ENCODE measurements at regions not wholly inside any gene's neighbourhood (a gene's known extent, or its start where the extent isn't known, plus 50 kb on each side); places are given as distances from the start of the nearest gene placed in this dataset.
"Not testable (repeated sequence)": the region's sequence is repeated elsewhere in the genome, so short reads cannot be mapped to it uniquely, and the experiment has no call there.

GRCh38 chr16:9160551-9160911, 69.1 kb downstream of the HAPSTR1 start:
- Histone ChIP-seq H3K27ac (ENCODE audit: extremely low read depth, low read depth, low read length) (no peak overlapping the region), H3K9me3 (ENCODE audit: control insufficient read depth, insufficient read depth, low read depth, low read length) (no peaks in the 10 kb centered on the region), H3K4me1 (ENCODE audit: control insufficient read depth, insufficient read depth, low read length) (no peaks in the 10 kb centered on the region), H3K4me3 (ENCODE audit: low read depth, low read length) (no peak overlapping the region), H3K36me3 (ENCODE audit: control insufficient read depth in 2 of 2, insufficient read depth in 1 of 2, low read length in 2 of 2) (no peaks in the 10 kb centered on the region)
- ChIA-PET POLR2A (no interaction called here), CTCF (interaction anchor here (0.5 to 1.7 kb wide), 3 partner anchors 17 to 823 kb away, joined by 3 to 5 read pairs (median 4); no protein-coding TSS in a partner anchor)
- TF ChIP-seq, protein P1, sequence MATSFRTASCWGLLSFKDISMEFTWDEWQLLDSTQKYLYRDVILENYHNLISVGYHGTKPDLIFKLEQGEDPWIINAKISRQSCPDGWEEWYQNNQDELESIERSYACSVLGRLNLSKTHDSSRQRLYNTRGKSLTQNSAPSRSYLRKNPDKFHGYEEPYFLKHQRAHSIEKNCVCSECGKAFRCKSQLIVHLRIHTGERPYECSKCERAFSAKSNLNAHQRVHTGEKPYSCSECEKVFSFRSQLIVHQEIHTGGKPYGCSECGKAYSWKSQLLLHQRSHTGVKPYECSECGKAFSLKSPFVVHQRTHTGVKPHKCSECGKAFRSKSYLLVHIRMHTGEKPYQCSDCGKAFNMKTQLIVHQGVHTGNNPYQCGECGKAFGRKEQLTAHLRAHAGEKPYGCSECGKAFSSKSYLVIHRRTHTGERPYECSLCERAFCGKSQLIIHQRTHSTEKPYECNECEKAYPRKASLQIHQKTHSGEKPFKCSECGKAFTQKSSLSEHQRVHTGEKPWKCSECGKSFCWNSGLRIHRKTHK (tag by site-specific recombination; IDR thresholded peaks at IDR 0.05): no peak
- TF ChIP-seq GLIS2 (tag by site-specific recombination; IDR thresholded peaks at IDR 0.05): no peak
- TF ChIP-seq ZIC2 (tag by site-specific recombination; IDR thresholded peaks at IDR 0.05): no peak
- TF ChIP-seq ZNF610 (tag by site-specific recombination; IDR thresholded peaks at IDR 0.05; ENCODE audit: borderline replicate concordance): no peak
- no peak for TF ChIP-seq YY1 (tag by site-specific recombination; IDR thresholded peaks at IDR 0.05)
- TF ChIP-seq ZNF221 (tag by site-specific recombination; IDR thresholded peaks at IDR 0.05; ENCODE audit: borderline replicate concordance): no peak
- no peak for TF ChIP-seq ZNF449 (tag by site-specific recombination; IDR thresholded peaks at IDR 0.05)
- TF ChIP-seq ZBTB8A (tag by site-specific recombination; IDR thresholded peaks at IDR 0.05): no peak
- no peak for TF ChIP-seq ZBTB7A (tag by site-specific recombination; IDR thresholded peaks at IDR 0.05; ENCODE audit: low read depth)
- TF ChIP-seq ZNF350 (tag by site-specific recombination; IDR thresholded peaks at IDR 0.05): no peak

GRCh38 chr16:9165681-9166080, 74.2 kb downstream of the HAPSTR1 start:
- no peak for TF ChIP-seq ZNF132 (tag by site-specific recombination; IDR thresholded peaks at IDR 0.05; ENCODE audit: borderline replicate concordance)
- ChIA-PET CTCF (interaction anchor here (0.6 to 0.9 kb wide), 3 partner anchors 16 to 1166 kb away, joined by 3 read pairs; no protein-coding TSS in a partner anchor), POLR2A (no interaction called here)
- Histone ChIP-seq H3K4me1 (ENCODE audit: control insufficient read depth, insufficient read depth, low read length) (no peaks in the 10 kb centered on the region), H3K4me3 (ENCODE audit: low read depth, low read length) (no peak overlapping the region), H3K36me3 (ENCODE audit: control insufficient read depth in 2 of 2, insufficient read depth in 1 of 2, low read length in 2 of 2) (no peaks in the 10 kb centered on the region), H3K27ac (ENCODE audit: extremely low read depth, low read depth, low read length) (no peak overlapping the region), H3K9me3 (ENCODE audit: control insufficient read depth, insufficient read depth, low read depth, low read length) (no peaks in the 10 kb centered on the region)

- H3K4me1 ChIP-seq (ENCODE audit: control insufficient read depth, insufficient read depth, low read length); H3K27ac ChIP-seq (ENCODE audit: extremely low read depth, low read depth, low read length); CTCF ChIA-PET; H3K9me3 ChIP-seq (ENCODE audit: control insufficient read depth, insufficient read depth, low read depth, low read length); POLR2A ChIA-PET; H3K4me3 ChIP-seq (ENCODE audit: low read depth, low read length); H3K36me3 ChIP-seq (ENCODE audit: control insufficient read depth in 2 of 2, insufficient read depth in 1 of 2, low read length in 2 of 2): not testable (repeated sequence)
Measured at GRCh38 chr16:9166326-9166993, 75.0 kb downstream of the HAPSTR1 start.

DNA sequence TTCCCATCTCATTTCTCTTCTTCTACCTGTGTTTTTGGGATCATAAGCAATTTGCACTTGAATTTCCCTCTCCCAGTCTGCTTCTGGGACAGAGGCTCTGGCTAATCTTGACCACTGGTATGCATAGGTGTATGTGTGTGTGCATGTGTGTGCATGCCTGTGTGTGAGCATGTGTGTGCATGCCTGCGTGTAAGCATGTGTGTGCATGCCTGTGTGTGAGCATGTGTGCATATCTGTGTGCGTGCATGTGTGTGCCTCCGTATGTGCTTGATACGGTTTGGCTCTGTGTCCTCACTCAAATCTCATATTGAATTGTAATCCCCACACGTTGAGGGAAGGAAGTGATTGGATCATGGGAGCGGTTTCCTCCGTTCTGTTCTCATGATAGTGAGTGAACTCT, 77.7 kb downstream of the HAPSTR1 start:
- Histone ChIP-seq H3K4me1 (ENCODE audit: control insufficient read depth, insufficient read depth, low read length) (no peaks in the 10 kb centered on the region), H3K36me3 (ENCODE audit: control insufficient read depth in 2 of 2, insufficient read depth in 1 of 2, low read length in 2 of 2) (no peaks in the 10 kb centered on the region), H3K4me3 (ENCODE audit: low read depth, low read length) (no peak overlapping the region), H3K9me3 (ENCODE audit: control insufficient read depth, insufficient read depth, low read depth, low read length) (no peaks in the 10 kb centered on the region), H3K27ac (ENCODE audit: extremely low read depth, low read depth, low read length) (no peak overlapping the region)
- TF ChIP-seq ZNF623 (tag by site-specific recombination; IDR thresholded peaks at IDR 0.05): no peak
- no peak for TF ChIP-seq ZNF501 (tag by site-specific recombination; IDR thresholded peaks at IDR 0.05)
- no peak for TF ChIP-seq ZNF692 (tag by site-specific recombination; IDR thresholded peaks at IDR 0.05)
- TF ChIP-seq ZNF530 (tag by site-specific recombination; IDR thresholded peaks at IDR 0.05; ENCODE audit: low read depth): no peak
- TF ChIP-seq ZNF433 (tag by site-specific recombination; IDR thresholded peaks at IDR 0.05; ENCODE audit: low read depth): no peak
- TF ChIP-seq ZEB2 (tag by site-specific recombination; IDR thresholded peaks at IDR 0.05): no peak
- TF ChIP-seq ZNF132 (tag by site-specific recombination; IDR thresholded peaks at IDR 0.05; ENCODE audit: borderline replicate concordance): no peak
- ChIA-PET CTCF (no interaction called here), POLR2A (no interaction called here)
